HT-29 (cell line): ENCODE measurements at regions not wholly inside any gene's neighbourhood (a gene's known extent, or its start where the extent isn't known, plus 50 kb on each side); places are given as distances from the start of the nearest gene placed in this dataset.

ENCODE experiments used
- DNase-seq: peaks from one replicate; pipeline ENCODE4 v3.0.0-alpha.2; 2015; ENCODE audit warnings: low spot score

DNA sequence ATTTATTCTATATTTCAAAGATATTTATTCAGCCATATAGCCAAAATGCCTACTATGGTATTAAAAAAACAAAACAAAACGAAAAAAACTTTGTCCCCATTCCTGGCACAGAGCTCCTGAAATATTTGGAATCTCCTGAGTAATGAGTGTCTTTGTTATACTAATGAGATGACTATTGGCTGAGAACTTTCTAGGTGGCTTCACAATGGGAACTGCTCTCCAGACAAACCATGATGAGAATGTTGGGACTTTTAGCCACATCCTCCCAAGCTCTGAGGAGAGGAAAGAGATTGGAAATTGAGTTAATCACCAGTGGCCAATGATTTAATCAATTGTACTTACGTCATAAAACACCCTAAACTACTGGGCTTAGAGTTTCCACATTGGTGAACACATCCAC is 631.8 kb upstream of the SETBP1 start:
- DNase-seq, result no peak

DNA sequence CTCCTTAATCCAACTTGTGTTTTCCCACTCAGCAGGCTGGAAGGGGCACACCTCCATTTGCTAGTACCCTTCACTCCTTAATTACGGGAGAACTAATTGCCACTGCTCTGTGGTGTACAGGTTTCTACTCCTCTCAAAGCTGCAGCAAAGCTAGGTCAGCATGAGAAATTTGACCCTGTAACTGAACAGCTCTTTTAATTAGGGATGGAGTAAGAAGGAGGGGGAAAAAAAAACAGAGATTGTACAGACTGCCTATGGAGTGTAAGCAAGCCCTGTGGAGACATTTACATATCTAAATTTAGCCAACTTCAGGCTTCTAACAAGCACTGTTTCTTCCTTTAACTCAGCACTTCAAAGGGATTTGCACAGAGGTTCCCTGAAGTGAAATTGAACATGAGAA is 629.7 kb upstream of the SETBP1 start:
- no peak for DNase-seq

DNA sequence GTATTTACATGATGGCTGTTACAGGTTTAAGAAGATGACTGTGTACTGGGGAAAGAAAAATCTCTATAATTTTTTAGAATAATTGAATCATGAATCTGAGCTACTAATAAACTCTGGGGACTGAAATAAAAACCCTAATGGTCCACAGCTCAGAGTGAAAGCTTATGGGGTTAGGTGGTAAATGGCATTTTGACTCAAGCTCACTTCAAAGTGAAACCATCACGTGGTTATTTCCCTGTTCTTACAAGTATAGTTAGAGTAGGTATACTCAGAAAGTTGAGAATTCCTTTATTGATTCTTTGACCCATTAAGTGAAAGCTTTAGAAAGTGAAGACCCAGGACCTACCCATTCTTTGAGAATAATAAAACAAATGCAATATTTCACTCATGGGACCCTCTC is 626.2 kb upstream of the SETBP1 start:
- DNase-seq, result no peak

DNA sequence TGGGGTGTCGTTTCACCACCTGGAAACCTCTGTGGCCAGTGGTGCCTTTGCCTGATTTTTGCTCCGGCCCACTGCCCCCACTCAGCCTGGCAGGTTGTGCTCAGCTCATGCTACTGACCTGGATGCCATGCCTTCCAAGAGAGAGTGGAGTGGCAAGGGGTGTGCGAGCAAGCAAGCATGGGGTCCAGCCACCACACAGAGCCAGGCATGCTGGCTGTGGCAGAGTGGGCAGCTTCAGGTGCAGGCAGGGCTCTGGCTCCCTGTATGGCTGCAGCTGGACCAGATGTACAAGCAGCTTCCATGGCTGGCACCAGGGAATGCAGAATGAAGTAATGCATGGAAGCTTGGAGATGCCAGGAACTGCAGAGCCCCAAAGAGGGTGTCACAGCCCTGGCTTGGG is 620.5 kb upstream of the SETBP1 start:
- DNase-seq, result no peak

DNA sequence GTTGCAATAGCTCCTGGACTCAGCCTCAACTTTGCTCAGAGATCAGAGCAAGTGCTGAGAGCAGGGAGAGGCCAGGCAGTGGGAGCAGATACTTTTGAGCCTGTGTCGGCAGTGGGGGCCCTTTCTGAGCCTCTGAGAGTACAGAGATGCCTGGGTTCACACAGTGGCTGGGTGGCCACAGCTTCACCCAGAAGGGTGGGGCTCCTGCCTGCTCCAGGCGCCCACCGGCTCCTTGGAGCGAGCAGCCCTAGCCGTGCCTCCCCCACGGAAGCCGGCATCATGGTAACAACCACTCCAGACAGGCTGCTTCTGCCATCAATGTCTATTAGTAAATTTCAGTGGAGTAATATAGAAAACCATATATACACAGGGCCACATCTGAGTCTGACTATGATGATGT is 619.2 kb upstream of the SETBP1 start:
- DNase-seq, result no peak

DNA sequence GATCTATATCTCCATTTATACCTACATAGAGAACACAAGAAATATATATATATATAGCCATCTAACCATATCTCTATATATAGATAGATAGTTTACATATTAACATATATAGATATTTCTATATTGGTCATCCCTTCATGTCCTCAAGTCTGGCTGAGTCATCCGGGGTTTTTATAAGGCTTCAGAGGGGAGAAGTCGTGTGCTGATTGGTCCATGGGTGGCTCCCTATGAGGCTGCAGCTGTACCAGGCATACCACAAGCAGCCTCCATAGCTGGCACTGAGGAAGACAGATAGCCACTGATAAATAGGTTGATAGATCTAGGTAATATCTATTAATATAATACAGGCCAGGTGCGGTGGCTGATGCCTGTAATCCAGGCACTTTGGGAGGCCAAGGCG is 618.3 kb upstream of the SETBP1 start:
- DNase-seq, result no peak

DNA sequence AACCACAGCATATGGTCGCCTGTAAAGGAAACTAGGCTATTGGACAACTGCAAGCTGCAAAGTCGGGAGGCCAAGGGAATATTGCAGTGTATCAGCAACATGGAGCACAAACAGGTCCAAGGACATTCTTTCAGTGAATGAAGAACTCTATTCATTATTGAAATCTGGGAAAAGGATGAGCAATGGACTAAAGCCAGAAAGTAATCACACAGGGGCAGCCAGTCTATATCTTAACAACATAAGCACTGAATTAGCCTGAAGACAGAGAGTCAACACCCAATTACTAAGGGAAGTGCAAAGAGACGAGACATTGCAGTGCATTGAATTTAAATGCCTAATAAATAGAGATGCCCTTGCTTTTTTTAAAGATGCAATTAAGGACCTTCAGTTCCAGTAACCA is 615.5 kb upstream of the SETBP1 start:
- DNase-seq, result no peak

DNA sequence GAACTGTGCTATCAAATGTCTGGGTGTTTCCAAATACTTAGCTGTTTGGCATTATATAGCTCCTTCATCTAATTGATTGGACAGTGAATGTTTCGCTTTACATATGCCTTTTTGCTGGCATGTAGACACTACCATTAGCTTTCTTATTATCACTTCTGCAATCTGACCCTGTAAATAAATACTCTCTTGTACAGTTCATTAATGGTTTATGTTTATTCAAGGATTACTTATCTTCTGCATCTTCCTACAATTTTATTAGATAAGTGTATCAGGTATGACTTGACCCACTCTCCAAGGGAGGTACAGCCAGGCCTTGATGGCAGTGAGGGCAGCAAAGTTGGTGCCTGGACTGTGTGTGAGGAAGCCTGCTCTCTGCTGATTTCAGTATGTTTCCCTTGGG is 614.1 kb upstream of the SETBP1 start:
- DNase-seq, result no peak

DNA sequence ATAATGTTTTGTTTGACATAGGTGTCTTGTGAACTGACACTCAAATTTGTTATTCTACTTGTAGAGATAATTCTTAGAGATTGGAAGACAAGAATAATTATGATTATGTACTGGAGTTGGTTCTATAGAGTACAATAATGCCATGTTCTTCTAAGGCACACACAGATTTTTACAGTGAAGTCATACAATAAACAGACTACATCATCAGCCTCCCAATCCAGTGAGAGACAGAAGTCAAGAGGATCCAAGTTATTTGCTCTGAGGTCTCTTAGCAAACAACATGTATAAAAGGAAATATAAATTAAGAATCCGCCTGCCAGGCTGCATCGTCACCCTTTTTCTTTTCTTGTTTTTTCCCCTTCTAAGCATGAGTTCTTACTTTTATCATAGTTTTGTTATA is 613.5 kb upstream of the SETBP1 start:
- DNase-seq, result no peak

DNA sequence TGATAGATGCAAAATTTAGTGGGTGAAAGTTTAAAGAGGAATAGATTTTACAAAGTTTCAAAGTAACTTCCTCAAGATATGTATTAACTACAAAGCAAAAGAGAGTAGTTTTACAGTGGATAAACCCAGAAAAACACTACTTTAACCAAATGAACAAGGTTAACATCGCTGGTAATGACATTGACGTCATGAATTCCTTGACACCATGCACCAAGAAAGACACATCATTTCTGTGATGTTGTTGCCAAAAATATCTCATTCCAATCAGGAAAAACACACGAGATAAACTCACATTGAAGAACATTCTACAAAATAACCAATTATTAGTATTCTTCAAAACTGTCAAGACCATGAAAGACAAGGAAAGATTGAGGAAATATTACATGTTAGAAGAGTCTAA is 605.6 kb upstream of the SETBP1 start:
- DNase-seq, result no peak

DNA sequence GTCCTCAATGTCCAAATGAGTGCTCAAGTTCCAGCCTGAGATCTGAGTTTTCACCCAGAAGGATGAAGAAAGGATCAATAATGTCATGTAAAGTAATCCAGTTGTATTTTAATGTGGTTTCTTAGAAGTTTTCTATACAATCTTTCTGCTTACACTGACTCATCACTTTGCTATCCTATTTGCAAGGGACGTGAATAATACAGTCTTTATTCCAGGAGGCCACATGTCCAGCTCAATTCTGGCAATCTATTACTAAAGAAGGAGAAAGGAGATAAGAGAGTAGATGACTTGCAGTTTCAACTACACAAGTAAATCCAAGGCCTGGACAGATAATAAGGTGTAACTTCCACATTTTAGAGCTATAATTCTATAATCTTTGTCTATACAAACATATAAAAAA is 601.1 kb upstream of the SETBP1 start:
- DNase-seq, result peak; percentile 16

DNA sequence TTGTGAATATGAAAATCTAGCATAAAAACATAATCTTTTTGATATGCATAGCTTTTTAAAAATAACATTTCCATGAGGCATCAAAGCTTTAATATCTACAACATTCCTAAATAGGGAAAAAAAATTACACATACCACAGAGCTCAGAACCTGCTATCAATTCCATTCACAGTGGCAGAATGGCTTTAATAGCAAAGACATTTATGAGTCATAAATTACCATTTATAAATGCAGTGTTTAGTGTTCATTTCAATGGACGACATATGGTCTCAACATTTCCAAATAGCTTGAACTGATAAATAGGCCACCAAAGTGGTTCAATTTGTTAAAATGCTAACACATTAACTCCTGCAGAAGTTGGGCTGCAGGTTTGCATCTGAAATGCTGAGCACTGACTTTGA is 600.6 kb upstream of the SETBP1 start:
- no peak for DNase-seq

DNA sequence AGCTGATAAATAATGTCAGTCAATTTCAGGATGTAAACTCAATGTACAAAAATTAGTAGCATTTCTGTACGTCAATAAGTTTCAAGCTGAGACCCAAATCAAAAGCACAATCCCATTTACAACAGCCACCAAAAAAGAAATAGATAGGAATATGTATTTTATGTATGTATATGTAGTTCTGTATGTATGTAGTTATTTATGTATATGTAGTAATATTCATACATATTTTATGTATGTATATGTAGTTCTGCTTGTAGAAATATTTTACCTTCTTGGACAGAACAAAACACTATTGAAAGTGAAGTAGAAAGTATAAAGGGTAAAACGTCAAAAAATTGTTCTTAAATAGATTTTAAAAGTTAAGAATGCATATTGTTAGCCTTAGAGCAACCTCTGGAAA is 591.0 kb upstream of the SETBP1 start:
- no peak for DNase-seq

DNA sequence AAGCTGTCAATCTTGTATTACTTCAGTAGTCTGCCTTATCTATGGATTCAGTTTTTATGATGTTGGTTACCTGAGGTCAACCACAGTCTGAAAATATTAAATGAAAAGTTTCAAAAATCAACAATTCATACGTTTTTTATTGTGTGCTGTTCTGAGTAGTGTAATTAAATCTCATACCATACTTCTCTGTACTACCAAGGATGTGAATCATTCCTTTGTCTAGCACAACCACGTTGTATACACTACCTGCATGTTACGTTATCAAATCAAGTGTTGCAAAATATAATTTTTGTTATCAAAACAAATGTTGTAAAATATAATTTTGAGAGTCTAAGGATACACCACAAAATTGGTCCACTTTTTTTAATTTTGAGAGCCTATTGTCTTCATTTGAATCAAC is 590.2 kb upstream of the SETBP1 start:
- no peak for DNase-seq

DNA sequence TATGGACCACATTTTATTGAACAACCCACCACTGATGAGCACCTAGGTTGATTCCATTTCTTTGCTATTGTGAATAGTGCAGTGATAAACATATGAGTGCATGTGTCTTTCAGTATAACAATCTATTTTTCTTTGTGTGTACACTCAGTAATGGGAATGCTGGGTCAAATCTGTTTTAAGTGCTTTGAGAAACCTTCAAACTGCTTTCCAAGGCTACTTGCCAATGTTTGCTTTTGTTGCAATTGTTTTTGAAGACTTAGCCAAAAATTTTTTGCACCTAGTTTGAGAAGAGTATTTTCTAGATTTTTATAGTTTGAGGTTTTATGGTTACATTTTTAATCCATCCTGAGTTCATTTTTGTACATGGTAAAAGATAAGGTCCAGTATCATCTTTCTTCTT is 587.4 kb upstream of the SETBP1 start:
- DNase-seq, result no peak

DNA sequence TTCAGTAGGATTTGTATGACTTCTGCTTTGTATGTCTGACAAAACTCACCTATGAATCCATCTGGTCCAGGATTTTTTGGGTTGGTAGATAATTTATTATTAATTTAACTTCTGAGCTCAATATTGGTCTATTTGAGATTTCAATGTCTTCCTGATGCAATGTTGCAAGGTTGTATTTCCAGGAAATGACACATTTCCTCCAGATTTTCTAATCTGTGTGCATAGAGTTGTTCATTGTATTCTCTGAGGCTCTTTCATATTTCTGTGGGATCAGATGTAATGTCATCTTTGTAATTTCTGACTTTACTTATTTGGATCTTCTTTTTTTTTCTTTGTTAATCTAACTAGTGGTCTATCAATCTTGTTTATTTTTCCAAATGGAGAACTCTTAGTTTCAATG is 584.7 kb upstream of the SETBP1 start:
- no peak for DNase-seq

DNA sequence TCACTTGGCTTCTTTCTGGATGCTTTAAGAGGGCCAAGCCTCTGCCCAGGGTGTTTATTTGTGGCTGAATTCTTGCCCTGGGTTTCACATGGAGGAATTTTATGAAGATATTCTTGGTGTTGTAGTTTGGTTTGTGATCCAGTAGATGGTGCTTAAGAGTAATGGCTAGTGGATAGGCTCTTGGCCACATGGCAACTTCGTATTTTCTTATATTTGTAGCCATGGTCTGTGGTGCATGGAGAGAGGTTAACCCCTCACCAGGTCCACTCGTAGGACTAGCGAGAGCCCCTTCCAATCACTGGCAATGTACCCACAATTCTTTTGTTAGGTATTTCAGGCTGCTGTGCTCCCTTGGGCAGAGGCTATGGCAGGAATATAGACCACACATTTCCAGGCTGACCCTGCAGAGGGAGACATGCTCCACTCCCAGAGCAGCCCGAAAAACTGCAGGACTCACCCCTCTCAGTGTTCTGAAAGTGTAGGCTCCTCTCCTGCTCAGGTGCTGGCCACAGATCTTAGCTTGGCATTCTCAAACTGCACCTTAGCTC is 582.1 kb upstream of the SETBP1 start:
- DNase-seq, result peak; percentile 16

DNA sequence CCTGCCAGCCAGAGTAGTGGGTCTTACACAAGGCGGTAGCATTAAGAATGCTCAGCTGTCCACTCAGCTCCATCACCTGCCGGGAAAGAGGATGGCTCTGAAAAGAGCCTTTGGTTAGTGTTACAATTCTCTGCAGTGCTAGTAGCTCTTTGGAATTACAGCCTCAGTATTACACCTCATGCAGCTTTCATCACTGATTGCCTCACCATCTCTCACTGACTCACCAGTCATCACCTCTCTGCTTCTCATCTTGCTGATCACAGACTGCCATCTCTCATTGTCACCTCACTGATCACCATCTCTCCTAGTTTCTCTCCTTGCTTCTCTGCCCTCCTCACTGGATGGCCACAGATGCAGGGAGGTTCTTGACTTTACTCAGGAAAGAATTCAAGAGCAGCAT is 573.5 kb upstream of the SETBP1 start:
- no peak for DNase-seq

DNA sequence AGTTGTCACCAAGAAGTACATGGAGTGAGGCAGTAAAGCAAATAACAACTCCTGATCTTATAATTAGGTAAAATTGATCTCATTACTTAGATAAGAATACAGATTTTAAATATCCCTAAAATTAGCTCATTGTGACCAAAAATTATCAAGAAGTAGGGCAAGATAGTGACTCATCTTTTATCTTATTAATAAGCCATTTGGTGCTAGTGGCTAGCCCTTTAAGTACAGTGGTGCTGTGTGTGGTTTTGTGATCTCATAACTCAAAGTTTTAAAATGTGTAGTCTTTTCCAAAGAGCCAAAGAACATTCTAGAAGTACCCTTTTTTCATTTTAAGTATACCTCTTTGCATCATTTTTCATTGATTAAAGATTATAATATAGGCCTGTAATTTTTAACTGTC is 569.4 kb upstream of the SETBP1 start:
- DNase-seq, result no peak

DNA sequence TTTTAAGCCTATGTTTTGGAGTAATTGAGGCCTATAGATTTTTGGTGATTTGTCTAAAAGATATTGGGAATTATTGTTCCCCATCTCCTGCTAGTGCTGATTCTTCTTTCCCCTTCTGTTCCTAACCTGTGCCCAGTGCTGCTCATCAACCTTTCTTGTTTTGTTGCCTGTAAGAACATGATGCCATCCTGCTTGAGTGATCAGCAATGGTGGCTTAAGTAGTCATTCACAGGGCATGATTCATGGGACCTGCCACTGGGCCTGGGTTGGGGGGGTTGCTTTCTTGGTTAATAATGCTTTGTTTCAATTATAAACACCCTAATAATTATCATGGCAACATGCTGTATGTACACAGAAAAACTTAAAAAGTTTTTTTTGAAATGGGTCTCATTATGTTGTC is 562.9 kb upstream of the SETBP1 start:
- no peak for DNase-seq

DNA sequence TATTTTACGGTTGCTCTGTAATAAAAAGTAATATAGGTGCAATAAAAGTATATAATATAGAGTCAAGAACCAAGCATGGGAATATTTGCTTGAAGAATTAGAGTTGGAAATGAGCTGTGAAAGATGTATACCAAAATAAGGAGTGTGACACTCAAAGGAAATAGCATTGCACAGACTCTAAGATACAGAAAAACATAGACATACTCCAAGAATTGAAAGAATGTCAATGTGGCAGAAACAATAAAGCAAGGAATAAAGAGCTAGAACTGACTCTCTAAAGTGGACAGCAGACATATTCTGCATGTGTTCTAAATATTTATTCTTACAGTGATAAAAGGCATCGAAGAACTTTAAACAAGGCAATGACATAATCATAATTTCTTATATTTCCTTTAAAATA is 561.1 kb upstream of the SETBP1 start:
- DNase-seq, result no peak

DNA sequence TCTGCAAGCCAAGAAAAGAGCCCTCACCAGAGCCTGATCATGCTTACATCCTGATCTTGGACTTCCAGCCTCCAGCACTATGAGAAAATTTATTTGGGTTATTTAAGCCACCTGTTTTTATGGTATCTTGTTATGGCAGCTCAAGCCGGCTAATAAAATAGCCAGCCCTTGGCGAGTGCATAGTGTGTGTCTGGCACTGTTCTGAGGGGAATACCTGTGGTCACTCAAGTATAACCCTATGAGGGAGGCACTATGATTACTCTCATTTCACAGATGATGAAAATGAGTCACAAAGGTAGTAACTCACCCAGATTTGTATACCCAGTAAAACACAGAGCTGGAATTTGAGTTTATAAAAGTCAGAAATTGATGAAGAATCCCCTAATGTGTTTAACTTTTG is 556.9 kb upstream of the SETBP1 start:
- DNase-seq, result no peak

DNA sequence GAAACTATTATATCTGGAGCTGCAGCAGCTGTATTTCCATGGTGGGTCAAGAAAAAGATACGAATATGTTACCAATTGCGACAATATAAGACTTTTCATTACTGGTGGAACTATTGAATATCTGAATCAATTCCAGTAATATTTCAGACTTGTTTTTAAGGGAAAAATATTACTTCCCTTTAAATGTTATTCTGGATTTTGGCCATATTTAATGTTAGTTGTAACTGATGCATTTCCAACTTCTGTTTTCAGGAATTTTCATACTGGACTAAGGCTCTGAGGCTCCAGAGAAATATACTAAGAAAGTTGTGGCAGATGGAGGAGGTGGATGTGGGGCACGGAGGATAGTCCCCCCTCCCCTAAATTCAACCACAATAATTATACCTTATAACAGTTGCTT is 555.2 kb upstream of the SETBP1 start:
- DNase-seq, result no peak

DNA sequence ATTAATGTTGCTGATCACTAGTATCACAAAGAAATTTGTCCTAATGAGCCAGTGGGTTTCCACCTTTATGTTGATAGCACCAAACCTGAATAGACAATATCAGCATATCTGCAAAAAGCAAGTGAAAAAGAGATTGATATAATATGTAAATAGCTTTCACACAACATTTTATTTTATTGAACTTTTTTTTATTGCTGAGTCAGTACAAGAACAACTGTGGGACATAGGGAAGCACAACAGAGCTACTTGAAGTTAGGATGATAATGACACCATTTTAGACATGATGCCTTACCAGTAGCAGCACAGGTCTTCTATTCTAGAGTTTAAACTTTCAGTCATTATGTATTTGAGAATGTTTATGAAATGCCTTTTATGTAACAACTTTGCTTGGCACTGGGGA is 554.1 kb upstream of the SETBP1 start:
- no peak for DNase-seq

DNA sequence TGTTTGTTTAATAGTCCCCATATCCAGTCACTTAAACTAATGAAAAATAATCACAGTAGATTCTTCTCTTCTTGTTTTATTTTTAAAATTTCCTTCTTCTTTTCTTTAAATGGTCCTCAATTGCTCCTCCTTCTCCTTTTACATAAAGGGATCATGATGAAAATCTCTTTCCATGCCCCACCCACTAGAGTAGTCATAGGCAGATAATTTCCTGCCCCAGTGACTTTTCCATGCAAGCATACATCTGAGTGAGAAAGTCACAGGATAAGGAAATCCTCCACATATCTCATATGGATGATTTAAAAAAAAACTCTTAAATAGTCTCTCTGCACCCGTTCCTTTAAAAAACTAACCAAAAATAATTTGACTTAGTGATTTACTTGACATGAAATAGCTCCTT is 552.3 kb upstream of the SETBP1 start:
- DNase-seq, result no peak
